OCI-LY3 (cell line): ENCODE measurements at regions not wholly inside any gene's neighbourhood (a gene's known extent, or its start where the extent isn't known, plus 50 kb on each side); places are given as distances from the start of the nearest gene placed in this dataset.

Source experiments
- EZH2phosphoT487 ChIP-seq: fragments of 200-600 bp; shearing (Covaris generic); IDR thresholded peaks from 2 replicates; pipeline ENCODE4 v1.6.1; 2018; ENCODE audit warnings: antibody characterized with exemption, mixed run types, low read depth
- TF ChIP-seq, protein P1 (sequence below): fragments of 200-600, 300-600 bp; sonication (generic); IDR thresholded peaks from 2 replicates; pipeline ENCODE4 v1.5.1; 2014; ENCODE audit warnings: antibody characterized with exemption, low read length, low read depth

GRCh38 chr2:217325816-217326215 lies 466.0 kb upstream of the TNP1 start:
- TF ChIP-seq, protein P1, sequence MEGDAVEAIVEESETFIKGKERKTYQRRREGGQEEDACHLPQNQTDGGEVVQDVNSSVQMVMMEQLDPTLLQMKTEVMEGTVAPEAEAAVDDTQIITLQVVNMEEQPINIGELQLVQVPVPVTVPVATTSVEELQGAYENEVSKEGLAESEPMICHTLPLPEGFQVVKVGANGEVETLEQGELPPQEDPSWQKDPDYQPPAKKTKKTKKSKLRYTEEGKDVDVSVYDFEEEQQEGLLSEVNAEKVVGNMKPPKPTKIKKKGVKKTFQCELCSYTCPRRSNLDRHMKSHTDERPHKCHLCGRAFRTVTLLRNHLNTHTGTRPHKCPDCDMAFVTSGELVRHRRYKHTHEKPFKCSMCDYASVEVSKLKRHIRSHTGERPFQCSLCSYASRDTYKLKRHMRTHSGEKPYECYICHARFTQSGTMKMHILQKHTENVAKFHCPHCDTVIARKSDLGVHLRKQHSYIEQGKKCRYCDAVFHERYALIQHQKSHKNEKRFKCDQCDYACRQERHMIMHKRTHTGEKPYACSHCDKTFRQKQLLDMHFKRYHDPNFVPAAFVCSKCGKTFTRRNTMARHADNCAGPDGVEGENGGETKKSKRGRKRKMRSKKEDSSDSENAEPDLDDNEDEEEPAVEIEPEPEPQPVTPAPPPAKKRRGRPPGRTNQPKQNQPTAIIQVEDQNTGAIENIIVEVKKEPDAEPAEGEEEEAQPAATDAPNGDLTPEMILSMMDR, result no peak
- no peak for TF ChIP-seq EZH2phosphoT487
